ENCODE measurements at regions not wholly inside any gene's neighbourhood (a gene's known extent, or its start where the extent isn't known, plus 50 kb on each side); places are given as distances from the start of the nearest gene placed in this dataset.

- TF ChIP-seq POLR2A (IDR thresholded peaks at IDR 0.05) = no peak
- TF ChIP-seq CTCF (IDR thresholded peaks at IDR 0.05) = no peak
- TF ChIP-seq POLR2AphosphoS5 (IDR thresholded peaks at IDR 0.05) = no peak
Measured at GRCh38 chr5:120382833-120383232, 81.3 kb upstream of the PRR16 start.
